Adrenal gland (tissue), 9 donors: ENCODE measurements at regions not wholly inside any gene's neighbourhood (a gene's known extent, or its start where the extent isn't known, plus 50 kb on each side); places are given as distances from the start of the nearest gene placed in this dataset.

ENCODE experiments used
- DNase-seq, 7 donors: peaks; one replicate each; pipeline ENCODE4 v3.0.0-alpha.2; 2019 to 2020
- H3K27ac ChIP-seq, 5 donors: fragments of 200-600 bp; sonication (generic) in 4 of 5; 1 replicate in 3 of 5; 2 replicates in 2 of 5; pipeline versions ENCODE4 v1.5.1 to v1.8.0; 2016 to 2020; ENCODE audit warnings: mild to moderate bottlenecking in 1 of 5
- H3K27me3 ChIP-seq: fragments of 200-600 bp; 2 replicates; pipeline ENCODE4 v1.8.0; 2021
- H3K36me3 ChIP-seq, 2 donors: fragments of 200-600 bp; replicated peaks in 1 of 2; 1 replicate in 1 of 2; 2 replicates in 1 of 2; pipeline versions ENCODE4 v1.5.1 to v1.8.0; 2018 to 2022
- H3K4me1 ChIP-seq, 2 donors: fragments of 200-600 bp; replicated peaks in 1 of 2; 1 replicate in 1 of 2; 2 replicates in 1 of 2; pipeline versions ENCODE4 v1.5.1 to v1.8.0; 2018 to 2021
- H3K4me3 ChIP-seq, 4 donors: fragments of 200-600 bp; sonication (generic) in 3 of 4; one replicate each; pipeline ENCODE4 v1.5.1; 2016 to 2018
- H3K9me3 ChIP-seq, 3 donors: fragments of 200-600 bp; sonication (generic) in 1 of 3; replicated peaks in 1 of 3; 1 replicate in 2 of 3; 2 replicates in 1 of 3; pipeline versions ENCODE4 v1.5.1 to v1.8.0; 2016 to 2021
- POLR2A ChIP-seq, 2 donors: fragments of 450-650 bp; IDR thresholded peaks; one replicate each; pipeline ENCODE4 v1.6.1; 2017; ENCODE audit warnings: antibody characterized with exemption in 2 of 2, mild to moderate bottlenecking in 2 of 2, moderate library complexity in 1 of 2
- WGBS, 4 donors: extraction: QIAGEN DNeasy Blood & Tissue Kit in 2 of 4; methylation state at CpG; one replicate each; pipeline versions ENCODE4 v1.1.5 to v1.1.7; 2013 to 2017; 5-methylcytosine and 5-hydroxymethylcytosine counted together
- intact Hi-C, 2 donors: fragments of 100-400 bp; cut with DNase I; formaldehyde crosslinking; loops; one replicate each; pipeline versions ENCODE4 v1.14.1 to v1.15.0; 2022 to 2023
- TF ChIP-seq, protein P1 (sequence below), 6 experiments: fragments of 450-650 bp in 4 of 6; fragments of 200-600 bp in 2 of 6; sonication (generic) in 1 of 6; IDR thresholded peaks; 1 replicate in 5 of 6; 2 replicates in 1 of 6; pipeline versions ENCODE4 v1.5.1 to v1.8.0; 2016 to 2021; ENCODE audit warnings: antibody characterized with exemption in 6 of 6, mild to moderate bottlenecking in 2 of 6, moderate library complexity in 1 of 6
- donor health status: healthy with polysubstance abuse.
- donor health status: Bipolar disorder and iron deficiency.
- donor health status: DM: yes; HTN: yes; CAD: no.
- donor health status: DM: no; HTN: no; CAD: no.
- donor health status: DM: no; HTN: no; CAD: no.

DNA sequence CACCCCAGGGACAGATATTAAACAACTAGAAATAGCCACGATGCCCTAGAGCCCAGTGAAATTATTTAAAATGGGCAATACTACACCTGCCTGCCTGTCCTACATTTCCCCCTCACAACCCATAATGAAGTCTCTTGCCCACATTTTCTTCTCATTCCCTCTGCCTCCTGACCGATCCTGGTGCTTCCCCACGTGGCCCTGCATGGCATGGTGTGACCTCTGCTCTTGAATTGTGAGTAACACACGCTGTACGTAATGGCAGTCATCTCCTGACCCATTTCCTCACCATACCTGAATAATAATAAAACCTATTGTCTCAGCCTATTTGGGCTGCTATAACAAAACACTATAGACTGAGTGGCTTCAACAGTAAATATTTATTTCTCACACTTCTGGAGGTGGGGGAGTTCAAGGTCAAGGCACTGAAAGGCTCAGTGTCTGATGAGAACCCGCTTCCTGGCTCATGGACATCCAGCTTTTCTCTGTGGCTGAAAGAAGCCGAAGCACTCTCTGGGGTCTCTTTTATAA lies 77.0 kb upstream of the ENPP6 start:
- peak in 1 of 7 donors; percentile 11 for DNase-seq
- Histone ChIP-seq H3K4me3 (no peak overlapping the region), H3K4me1 (no peaks in the 10 kb centered on the region), H3K27ac (no peak overlapping the region), H3K9me3 (no peaks in the 10 kb centered on the region), H3K27me3 (no peaks in the 10 kb centered on the region), H3K36me3 (no peaks in the 10 kb centered on the region)
- intact Hi-C loops: no loop called here
- WGBS, 4 donors: 84 to 90% (median 86%) methylated on average over 7 of the region's 7 CpGs
- no peak for TF ChIP-seq POLR2A (IDR thresholded peaks at IDR 0.05)
- TF ChIP-seq, protein P1, sequence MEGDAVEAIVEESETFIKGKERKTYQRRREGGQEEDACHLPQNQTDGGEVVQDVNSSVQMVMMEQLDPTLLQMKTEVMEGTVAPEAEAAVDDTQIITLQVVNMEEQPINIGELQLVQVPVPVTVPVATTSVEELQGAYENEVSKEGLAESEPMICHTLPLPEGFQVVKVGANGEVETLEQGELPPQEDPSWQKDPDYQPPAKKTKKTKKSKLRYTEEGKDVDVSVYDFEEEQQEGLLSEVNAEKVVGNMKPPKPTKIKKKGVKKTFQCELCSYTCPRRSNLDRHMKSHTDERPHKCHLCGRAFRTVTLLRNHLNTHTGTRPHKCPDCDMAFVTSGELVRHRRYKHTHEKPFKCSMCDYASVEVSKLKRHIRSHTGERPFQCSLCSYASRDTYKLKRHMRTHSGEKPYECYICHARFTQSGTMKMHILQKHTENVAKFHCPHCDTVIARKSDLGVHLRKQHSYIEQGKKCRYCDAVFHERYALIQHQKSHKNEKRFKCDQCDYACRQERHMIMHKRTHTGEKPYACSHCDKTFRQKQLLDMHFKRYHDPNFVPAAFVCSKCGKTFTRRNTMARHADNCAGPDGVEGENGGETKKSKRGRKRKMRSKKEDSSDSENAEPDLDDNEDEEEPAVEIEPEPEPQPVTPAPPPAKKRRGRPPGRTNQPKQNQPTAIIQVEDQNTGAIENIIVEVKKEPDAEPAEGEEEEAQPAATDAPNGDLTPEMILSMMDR (IDR thresholded peaks at IDR 0.05): no peak

DNA sequence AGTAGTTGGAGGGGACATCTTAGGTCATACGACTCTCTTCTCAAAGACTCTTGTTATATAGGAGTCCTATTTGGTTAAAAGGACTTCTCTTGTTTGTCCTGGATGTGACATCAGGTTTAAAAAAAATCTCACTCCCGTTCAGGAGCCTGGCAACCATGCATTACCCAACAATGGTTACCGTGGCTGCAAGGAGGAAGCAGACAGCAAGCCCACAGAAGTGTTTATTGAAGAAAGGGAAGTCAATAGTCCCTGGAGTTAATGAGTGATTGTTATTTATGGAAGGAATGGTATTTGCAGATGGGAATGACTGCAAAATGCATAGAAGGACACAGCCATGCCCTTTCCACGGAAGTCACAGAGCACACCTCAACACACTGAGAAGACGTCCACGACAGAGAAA lies 75.9 kb upstream of the ENPP6 start:
- intact Hi-C loops: no loop called here
- Histone ChIP-seq H3K36me3 (no peaks in the 10 kb centered on the region), H3K9me3 (no peaks in the 10 kb centered on the region), H3K4me1 (no peaks in the 10 kb centered on the region), H3K27me3 (no peaks in the 10 kb centered on the region), H3K27ac (no peak overlapping the region), H3K4me3 (no peak overlapping the region)
- no peak for TF ChIP-seq POLR2A (IDR thresholded peaks at IDR 0.05)
- TF ChIP-seq, protein P1 (IDR thresholded peaks at IDR 0.05): no peak
- DNase-seq: peak in 2 of 7 donors; percentile 25 to 53
- WGBS, 4 donors: 67 to 77% (median 72%) methylated on average over 6 of the region's 6 CpGs

DNA sequence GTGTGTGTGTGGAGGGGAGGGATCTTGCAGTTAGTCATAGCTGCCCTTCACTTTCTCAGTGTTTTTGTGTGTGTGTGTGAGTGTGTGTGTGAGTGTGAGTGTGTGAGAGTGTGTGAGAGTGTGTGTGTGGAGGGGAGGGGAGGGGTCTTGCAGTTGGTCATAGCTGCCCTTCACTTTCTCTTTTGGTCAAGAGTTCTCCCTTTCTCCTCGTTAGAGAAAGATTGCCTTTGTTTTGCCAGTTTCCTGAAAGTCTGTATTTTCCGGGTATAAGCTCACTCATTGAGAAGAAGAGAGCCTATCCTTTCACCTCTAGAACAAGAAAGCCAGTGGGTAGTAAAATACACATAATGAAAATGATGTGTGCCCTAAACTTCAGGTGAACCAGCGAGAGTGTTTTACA lies 75.2 kb upstream of the ENPP6 start:
- DNase-seq: peak in 1 of 7 donors; percentile 5
- WGBS, 4 donors: 61 to 78% (median 70%) methylated on average over 3 of the region's 3 CpGs
- H3K36me3 ChIP-seq: no peaks in the 10 kb centered on the region
- no peaks in the 10 kb centered on the region for H3K27me3 ChIP-seq
- TF ChIP-seq POLR2A (IDR thresholded peaks at IDR 0.05): no peak
- TF ChIP-seq, protein P1 (IDR thresholded peaks at IDR 0.05): no peak
- H3K27ac ChIP-seq: no peak overlapping the region
- H3K9me3 ChIP-seq: no peaks in the 10 kb centered on the region
- H3K4me1 ChIP-seq: peaks cover 2 to 5% of the 10 kb centered on the region in 2 donors
- no peak overlapping the region for H3K4me3 ChIP-seq
- intact Hi-C loops: no loop called here

DNA sequence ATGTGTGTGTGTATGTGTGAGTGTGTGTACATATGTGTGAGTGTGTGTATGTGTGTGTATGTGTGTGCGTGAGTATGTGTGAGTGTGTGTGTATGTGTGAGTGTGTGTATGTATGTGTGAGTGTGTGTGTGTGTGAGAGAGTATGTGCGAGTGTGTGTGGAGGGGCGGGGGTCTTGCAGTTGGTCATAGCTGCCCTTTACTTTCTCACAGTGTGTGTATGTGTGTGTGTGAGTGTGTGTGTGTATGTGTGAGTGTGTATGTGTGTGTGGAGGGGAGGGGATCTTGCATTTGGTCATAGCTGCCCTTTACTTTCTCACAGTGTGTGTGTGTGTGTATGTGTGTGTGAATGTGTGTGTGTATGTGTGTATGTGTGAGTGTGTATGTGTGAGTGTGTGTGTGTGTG lies 74.8 kb upstream of the ENPP6 start:
- no peaks in the 10 kb centered on the region for H3K36me3 ChIP-seq
- TF ChIP-seq, protein P1 (IDR thresholded peaks at IDR 0.05): no peak
- TF ChIP-seq POLR2A (IDR thresholded peaks at IDR 0.05): no peak
- no peak overlapping the region for H3K4me3 ChIP-seq
- intact Hi-C loops: no loop called here
- H3K27ac ChIP-seq: no peak overlapping the region
- 90 to 100% (median 93%) methylated on average over 3 of the region's 3 CpGs for WGBS, 4 donors
- no peaks in the 10 kb centered on the region for H3K9me3 ChIP-seq
- no peaks in the 10 kb centered on the region for H3K27me3 ChIP-seq
- H3K4me1 ChIP-seq: peaks cover 6 to 8% of the 10 kb centered on the region in 2 donors
- peak in 1 of 7 donors; percentile 35 for DNase-seq
